ENCODE measurements at regions not wholly inside any gene's neighbourhood (a gene's known extent, or its start where the extent isn't known, plus 50 kb on each side); places are given as distances from the start of the nearest gene placed in this dataset.

DNA sequence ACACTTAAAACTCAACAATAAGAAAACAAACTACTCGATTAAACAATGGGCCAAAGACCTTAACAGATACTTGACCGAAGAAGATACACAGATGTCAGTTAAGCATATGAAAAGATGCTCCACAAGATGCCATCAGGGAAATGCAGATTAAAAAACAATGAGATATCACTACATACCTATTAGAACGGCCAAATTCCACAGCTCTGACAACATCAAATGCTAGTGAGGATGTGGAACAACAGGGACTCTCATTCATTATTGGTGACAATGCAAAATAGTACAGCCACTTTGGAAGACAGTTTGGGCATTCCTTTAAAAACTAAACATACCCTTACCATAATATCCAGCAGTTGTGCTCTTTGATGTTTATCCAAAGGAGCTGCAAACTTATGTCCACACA is 59.1 kb upstream of the UBE3A start:
- Histone ChIP-seq H3K36me3 (ENCODE audit: control insufficient read depth, insufficient read depth, low read length) (no peaks in the 10 kb centered on the region), H3K27me3 (ENCODE audit: control insufficient read depth, insufficient read depth, low read length, poor library complexity, severe bottlenecking) (no peaks in the 10 kb centered on the region), H3K9ac (ENCODE audit: extremely low read depth, low read length, poor library complexity, severe bottlenecking) (no peak overlapping the region), H3K4me1 (ENCODE audit: control insufficient read depth, insufficient read depth, low read length) (no peaks in the 10 kb centered on the region), H3K4me3 (ENCODE audit: low read length) (no peak overlapping the region), H3K27ac (ENCODE audit: low read depth, low read length) (no peak overlapping the region), H3K9me3 (ENCODE audit: control insufficient read depth, low read length) (no peaks in the 10 kb centered on the region)
- H3K36me3 Mint-ChIP-seq (ENCODE audit: low read depth), result no peaks in the 10 kb centered on the region
- TF ChIP-seq, protein P1, sequence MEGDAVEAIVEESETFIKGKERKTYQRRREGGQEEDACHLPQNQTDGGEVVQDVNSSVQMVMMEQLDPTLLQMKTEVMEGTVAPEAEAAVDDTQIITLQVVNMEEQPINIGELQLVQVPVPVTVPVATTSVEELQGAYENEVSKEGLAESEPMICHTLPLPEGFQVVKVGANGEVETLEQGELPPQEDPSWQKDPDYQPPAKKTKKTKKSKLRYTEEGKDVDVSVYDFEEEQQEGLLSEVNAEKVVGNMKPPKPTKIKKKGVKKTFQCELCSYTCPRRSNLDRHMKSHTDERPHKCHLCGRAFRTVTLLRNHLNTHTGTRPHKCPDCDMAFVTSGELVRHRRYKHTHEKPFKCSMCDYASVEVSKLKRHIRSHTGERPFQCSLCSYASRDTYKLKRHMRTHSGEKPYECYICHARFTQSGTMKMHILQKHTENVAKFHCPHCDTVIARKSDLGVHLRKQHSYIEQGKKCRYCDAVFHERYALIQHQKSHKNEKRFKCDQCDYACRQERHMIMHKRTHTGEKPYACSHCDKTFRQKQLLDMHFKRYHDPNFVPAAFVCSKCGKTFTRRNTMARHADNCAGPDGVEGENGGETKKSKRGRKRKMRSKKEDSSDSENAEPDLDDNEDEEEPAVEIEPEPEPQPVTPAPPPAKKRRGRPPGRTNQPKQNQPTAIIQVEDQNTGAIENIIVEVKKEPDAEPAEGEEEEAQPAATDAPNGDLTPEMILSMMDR (conservative IDR thresholded peaks at IDR 0.05), result no peak
- H3K4me1 Mint-ChIP-seq, result peaks cover 4% of the 10 kb centered on the region
- H3K4me3 Mint-ChIP-seq, result no peak overlapping the region
- H3K9me3 Mint-ChIP-seq, result peaks cover 2% of the 10 kb centered on the region
- no peaks in the 10 kb centered on the region for H3K27me3 Mint-ChIP-seq (ENCODE audit: insufficient read depth)
- 70% methylated on average over 3 of the region's 3 CpGs; no CpG with 5 or more reads in 1 of the 2 experiments for WGBS, 2 experiments (ENCODE audit: insufficient coverage in 1 of 2, insufficient read length in 1 of 2)
- no peak for DNase-seq
- peak overlapping the region; percentile 14 for H3K27ac Mint-ChIP-seq

DNA sequence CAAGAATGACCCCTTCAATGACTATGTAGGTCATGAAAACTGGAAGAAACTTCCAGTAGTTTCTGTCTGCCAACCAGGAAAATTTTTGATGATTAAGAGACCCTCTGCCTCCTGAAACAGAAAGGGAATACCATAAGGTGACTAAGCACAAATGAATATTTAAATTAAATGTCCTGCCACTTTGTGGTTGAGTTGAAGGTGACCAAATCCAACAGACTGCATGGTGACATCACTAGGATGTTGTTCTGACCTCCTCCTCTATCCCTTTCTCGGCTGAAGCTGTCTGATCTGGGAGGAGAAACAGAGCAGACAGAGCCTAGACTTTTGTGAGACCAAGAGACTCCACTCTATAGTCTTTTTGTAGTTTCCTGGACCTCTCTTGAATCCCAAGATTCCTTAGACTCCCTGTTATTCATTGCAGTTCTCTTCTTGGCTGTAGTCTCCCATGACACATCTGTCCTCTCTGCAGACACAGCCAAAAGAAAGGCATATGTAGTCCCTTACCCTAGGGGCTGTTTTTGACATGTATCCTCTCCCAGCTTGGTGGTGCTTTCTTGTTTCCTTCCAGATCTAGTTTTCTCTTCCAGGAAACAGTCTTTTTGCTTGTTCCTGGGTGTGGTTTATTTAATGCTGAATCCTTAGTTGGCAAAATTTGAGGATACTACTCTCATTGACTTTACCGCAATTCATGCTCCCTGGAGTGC is 55.2 kb upstream of the UBE3A start:
- Histone ChIP-seq H3K27me3 (ENCODE audit: control insufficient read depth, insufficient read depth, low read length, poor library complexity, severe bottlenecking) (no peaks in the 10 kb centered on the region), H3K36me3 (ENCODE audit: control insufficient read depth, insufficient read depth, low read length) (no peaks in the 10 kb centered on the region), H3K4me3 (ENCODE audit: low read length) (no peak overlapping the region), H3K4me1 (ENCODE audit: control insufficient read depth, insufficient read depth, low read length) (no peaks in the 10 kb centered on the region), H3K9ac (ENCODE audit: extremely low read depth, low read length, poor library complexity, severe bottlenecking) (no peak overlapping the region), H3K27ac (ENCODE audit: low read depth, low read length) (no peak overlapping the region), H3K9me3 (ENCODE audit: control insufficient read depth, low read length) (no peaks in the 10 kb centered on the region)
- DNase-seq, result no peak
- H3K9me3 Mint-ChIP-seq, result peaks cover 12% of the 10 kb centered on the region
- 98 to 100% methylated on average over 1 to 2 of the region's 2 CpGs for WGBS, 2 experiments (ENCODE audit: insufficient coverage in 1 of 2, insufficient read length in 1 of 2)
- no peak overlapping the region for H3K4me3 Mint-ChIP-seq
- no peaks in the 10 kb centered on the region for H3K4me1 Mint-ChIP-seq
- no peaks in the 10 kb centered on the region for H3K27me3 Mint-ChIP-seq (ENCODE audit: insufficient read depth)
- peaks cover 2% of the 10 kb centered on the region for H3K36me3 Mint-ChIP-seq (ENCODE audit: low read depth)
- no peak overlapping the region for H3K27ac Mint-ChIP-seq
- TF ChIP-seq, protein P1 (conservative IDR thresholded peaks at IDR 0.05), result no peak

DNA sequence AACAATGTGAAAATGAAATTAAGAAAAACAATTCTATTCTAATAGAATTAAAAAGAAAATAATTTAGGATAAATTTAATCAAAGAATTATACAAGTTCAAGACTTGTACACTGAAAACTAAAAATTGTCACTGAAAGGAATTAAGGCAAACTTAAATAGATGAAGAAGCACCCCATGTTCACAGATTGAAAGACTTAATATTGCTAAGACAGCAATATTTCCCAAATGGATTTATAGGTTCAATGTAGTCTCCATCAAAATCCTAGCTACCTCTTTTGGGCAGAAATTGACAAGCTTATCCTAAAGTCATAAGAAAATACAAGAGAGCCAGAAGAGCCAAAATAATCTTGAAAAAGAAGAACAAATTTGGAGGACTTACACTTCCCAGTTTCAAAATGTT is 53.5 kb upstream of the UBE3A start:
- no peak overlapping the region for H3K9ac ChIP-seq (ENCODE audit: extremely low read depth, low read length, poor library complexity, severe bottlenecking)
- H3K27ac ChIP-seq (ENCODE audit: low read depth, low read length), result no peak overlapping the region
- no peaks in the 10 kb centered on the region for H3K27me3 Mint-ChIP-seq (ENCODE audit: insufficient read depth)
- no peaks in the 10 kb centered on the region for H3K4me1 ChIP-seq (ENCODE audit: control insufficient read depth, insufficient read depth, low read length)
- DNase-seq, result no peak
- H3K4me3 ChIP-seq (ENCODE audit: low read length), result no peak overlapping the region
- H3K9me3 ChIP-seq (ENCODE audit: control insufficient read depth, low read length), result no peaks in the 10 kb centered on the region
- TF ChIP-seq, protein P1 (conservative IDR thresholded peaks at IDR 0.05), result no peak
- no peaks in the 10 kb centered on the region for H3K27me3 ChIP-seq (ENCODE audit: control insufficient read depth, insufficient read depth, low read length, poor library complexity, severe bottlenecking)
- H3K36me3 ChIP-seq (ENCODE audit: control insufficient read depth, insufficient read depth, low read length), result no peaks in the 10 kb centered on the region
- peaks cover 2% of the 10 kb centered on the region for H3K36me3 Mint-ChIP-seq (ENCODE audit: low read depth)
- no peak overlapping the region for H3K27ac Mint-ChIP-seq
- H3K4me3 Mint-ChIP-seq, result no peak overlapping the region
- H3K4me1 Mint-ChIP-seq, result no peaks in the 10 kb centered on the region
- peaks cover 14% of the 10 kb centered on the region for H3K9me3 Mint-ChIP-seq

Data from endodermal cell (in vitro differentiated cells).